GM19043 (cell line): ENCODE measurements at regions not wholly inside any gene's neighbourhood (a gene's known extent, or its start where the extent isn't known, plus 50 kb on each side); places are given as distances from the start of the nearest gene placed in this dataset.

Source experiments
- ATAC-seq: cut with Tn5 transposase; IDR thresholded peaks from one replicate; pipeline ENCODE4 v1.9.1; 2021; ENCODE audit warnings: low read depth; ENCODE audit not compliant: unreplicated experiment

DNA sequence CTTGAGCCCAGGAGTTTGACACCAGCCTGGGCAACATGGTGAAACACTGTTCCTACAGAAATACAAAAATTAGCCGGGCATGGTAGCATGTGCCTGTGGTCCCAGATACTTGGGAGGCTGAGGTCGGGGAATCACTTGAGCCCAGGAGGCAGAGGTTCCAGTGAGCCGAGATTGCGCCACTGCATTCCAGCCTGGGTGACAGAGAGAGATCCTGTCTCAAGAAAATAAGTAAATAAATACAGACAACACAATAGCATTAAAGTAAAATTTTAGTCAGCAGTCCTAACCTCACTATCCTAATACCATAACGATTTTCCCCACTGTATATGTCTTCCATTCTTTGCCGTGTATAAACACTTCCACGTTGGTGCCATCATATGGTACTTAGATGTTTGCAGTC, 83.0 kb upstream of the MBOAT2 start:
- no peak for ATAC-seq

DNA sequence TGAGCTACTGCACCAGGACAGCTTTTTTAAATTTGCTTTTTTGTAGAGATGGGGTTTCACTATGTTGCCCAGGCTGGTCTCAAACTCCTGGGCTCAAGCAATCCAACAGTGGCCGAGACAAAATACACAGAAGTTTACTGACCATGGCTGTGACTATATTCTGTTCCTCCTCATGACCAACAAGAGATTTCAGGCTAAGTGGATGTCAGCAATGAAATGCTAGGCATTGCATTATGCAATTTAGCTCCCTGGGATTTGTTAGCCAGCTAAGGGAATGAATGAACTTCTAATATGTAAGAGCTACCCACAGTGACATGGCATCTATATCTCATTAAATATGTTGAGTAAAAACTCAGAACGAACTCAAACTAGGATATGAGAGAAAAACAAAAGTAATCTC, 81.9 kb upstream of the MBOAT2 start:
- ATAC-seq, result no peak

DNA sequence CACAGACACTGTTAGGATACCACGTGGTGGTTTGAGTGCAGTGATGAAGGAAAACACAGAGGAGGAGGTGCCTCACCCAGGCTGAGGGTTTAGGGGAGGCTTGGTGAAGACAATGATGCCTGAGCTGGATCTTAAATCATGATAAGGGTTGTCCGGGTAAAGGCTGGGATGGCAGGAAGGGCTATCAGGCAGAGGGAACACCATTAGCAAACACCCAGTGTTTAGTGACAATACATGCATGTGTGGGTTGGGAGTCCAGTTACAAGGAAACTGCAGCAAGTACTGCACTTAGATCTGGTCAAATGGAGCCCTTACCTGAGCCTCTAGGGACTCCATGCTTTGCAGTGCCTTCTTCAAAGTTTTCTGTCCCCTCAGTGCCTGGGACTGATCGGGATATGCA, 79.8 kb upstream of the MBOAT2 start:
- ATAC-seq, result no peak

DNA sequence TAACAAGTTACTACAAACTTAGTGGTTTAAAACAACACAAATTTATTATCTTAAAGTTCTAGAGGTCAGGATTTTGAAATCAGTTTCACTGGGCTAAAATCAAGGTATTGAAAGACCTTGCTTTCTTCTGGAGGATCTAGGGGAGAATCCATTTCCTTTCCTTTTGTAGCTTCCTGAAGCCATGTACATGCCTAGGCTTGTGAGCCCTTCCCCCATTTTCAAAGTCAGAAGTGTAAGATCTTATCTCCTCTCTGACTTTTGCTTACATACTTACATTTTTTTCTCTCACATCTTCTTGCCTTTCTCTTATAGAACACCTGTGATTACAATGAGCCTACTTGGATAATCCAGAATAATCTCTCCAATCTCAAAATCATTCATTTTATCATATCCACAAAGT, 78.7 kb upstream of the MBOAT2 start:
- no peak for ATAC-seq

DNA sequence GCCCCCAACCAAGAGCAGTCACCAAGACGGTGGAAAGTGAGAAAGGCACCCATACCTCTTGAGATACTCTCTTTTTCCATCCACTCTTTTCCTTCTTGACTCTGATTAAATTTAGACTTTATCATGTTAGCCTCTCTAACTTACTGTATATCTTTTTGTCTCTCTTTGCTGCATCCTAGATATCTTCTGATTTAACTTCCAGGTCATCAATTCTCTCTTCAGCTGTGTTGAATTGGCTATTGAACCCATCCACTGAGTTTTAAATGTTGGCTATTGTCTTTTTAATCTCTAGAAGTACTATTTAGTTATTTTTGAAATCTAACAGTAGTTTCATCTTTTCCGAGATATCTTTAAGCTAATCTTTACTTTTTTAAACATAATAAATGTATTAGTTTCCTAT, 78.3 kb upstream of the MBOAT2 start:
- no peak for ATAC-seq

DNA sequence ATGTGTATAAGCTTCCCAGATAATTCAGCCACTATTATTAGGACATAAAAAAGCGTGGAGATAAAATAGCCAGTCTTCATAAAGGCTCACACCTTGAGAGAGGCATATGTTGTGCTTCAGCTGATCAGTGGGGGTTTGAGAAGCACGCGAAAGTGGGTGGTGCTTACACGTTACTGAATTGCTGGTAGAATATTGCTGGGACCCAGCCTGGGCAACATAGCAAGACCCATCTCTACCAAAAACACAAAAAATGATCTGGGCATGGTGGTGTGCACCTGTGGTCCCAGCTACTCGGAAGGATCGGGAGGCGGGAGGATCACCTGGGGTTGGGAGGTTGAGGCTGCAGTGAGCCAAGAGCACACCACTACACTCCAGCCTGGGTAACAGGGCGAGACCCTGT, 74.9 kb upstream of the MBOAT2 start:
- no peak for ATAC-seq

DNA sequence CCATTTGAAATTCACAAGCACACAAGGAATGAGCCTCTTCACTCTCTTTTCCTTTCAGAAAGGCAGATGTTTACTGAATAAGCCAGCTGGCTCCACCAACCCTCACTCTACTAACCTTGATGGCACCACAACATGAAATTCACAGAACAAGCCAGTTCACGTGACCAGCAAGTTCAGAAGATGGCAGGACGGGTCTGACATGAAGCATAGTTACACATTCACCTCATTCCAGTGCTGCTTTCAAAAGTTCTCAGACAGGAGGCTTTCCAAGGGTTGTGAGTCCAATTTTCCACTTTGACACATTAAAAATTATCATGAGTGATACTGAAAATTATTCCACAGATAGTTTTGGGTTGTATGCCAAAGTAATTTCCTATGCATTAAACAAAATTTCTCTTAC, 74.2 kb upstream of the MBOAT2 start:
- no peak for ATAC-seq

DNA sequence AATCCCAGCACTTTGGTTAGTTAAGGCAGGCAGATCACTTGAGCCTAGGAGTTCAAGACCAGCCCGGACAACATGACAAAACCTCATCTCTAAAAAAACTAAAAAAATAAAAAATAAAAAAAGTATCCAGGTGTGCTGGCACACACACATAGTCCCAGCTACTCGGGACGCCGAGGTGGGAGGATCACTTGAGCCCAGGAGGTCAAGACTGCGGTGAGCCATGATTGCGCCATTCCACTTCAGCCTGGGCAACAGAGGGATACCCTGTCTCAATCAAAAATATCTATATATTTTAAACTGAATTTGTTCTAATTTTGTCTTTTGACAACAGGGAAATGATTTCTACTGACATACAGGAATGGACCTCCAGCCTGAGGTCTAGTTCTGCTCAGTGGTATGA, 73.3 kb upstream of the MBOAT2 start:
- no peak for ATAC-seq

DNA sequence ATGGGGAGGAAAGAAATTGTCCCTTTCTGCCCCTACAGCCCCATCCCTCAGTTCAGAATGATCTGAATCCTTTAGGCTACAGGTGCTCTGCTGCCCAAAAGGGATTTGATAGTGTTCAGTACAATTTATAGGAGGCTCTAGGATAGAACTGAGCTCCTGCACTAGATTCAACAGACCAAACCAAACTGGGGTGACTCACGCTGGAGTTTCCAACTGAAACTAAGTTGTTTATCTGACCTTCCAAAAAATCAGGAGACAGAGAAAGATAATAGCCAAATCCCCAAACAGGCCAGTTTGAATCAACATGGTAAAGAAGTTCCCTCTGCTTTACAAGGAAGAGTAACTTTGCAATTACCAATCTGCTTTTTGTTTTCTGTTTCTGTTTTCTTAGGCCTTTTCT, 72.7 kb upstream of the MBOAT2 start:
- no peak for ATAC-seq

- no peak for ATAC-seq
Observed at GRCh38 chr2:9074930-9075329, 71.4 kb upstream of the MBOAT2 start.

DNA sequence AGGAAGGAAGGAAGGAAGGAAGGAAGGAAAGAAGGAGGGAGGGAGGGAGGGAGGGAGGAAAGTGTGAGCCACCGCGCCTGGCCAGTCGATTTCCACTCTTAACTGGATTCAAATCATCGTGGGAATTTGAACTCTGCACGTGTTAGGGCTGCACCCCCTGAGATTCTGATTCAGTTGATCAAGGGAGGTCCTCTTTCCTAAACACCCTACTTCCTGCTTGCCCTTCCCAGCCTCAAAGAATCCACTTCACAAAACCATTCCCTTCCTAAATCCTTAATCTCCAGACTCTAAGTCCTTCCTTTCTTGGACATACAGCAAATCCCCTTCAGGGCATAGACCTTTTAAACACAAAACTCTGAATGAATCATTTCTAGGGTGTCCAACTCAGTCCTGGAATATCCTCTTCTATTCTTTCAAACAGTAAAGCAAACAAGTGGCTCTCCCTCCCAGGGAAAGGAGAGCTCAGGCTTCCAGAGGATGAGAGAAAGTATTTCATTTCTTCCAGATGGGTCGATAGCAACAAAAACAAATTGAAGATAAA, 68.2 kb upstream of the MBOAT2 start:
- no peak for ATAC-seq

- ATAC-seq, result no peak
Observed at GRCh38 chr2:9071032-9071431, 67.5 kb upstream of the MBOAT2 start.

- no peak for ATAC-seq
Observed at GRCh38 chr2:9069543-9069942, 66.1 kb upstream of the MBOAT2 start.

- ATAC-seq, result no peak
Observed at GRCh38 chr2:9065901-9066300, 62.4 kb upstream of the MBOAT2 start.

GRCh38 chr2:9063023-9063606, 59.6 kb upstream of the MBOAT2 start:
- ATAC-seq, result no peak

GRCh38 chr2:9060819-9061218, 57.3 kb upstream of the MBOAT2 start:
- no peak for ATAC-seq

DNA sequence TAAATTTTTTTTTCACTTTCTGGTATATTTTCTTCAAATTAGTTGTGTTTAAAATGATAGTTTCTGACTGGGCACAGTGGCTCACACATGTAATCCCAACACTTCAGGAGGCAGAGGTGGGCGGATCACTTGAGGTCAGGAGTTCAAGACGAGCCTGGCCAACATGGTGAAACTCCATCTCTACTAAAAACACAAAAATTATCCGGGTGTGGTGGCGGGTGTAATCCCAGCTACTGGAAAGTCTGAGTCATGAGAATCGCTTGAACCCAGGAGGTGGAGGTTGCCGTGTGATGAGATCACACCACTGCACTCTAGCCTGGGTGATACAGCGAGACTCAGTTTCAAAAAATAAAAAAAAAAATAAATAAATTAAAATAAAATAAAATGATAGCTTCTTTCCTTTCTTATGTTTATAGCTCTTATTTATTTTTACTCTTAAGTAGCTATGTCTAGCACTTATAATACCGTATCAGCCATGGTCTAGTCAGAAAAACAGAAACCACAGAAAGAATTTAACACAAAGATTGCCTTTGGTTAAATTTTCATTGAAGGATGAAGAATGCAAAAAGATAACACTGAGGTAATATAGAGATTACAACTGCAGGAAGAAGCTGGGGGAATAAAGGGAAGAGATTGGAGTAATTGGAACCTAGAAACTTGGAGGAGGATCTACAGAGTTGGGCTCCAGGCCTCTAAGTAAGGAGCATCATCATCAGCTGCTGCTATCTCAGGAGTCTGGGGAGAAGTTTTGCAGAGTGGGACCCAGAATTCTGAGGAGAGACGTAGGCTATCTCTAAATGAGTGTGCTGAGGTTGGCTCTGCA, 54.7 kb upstream of the MBOAT2 start:
- no peak for ATAC-seq

DNA sequence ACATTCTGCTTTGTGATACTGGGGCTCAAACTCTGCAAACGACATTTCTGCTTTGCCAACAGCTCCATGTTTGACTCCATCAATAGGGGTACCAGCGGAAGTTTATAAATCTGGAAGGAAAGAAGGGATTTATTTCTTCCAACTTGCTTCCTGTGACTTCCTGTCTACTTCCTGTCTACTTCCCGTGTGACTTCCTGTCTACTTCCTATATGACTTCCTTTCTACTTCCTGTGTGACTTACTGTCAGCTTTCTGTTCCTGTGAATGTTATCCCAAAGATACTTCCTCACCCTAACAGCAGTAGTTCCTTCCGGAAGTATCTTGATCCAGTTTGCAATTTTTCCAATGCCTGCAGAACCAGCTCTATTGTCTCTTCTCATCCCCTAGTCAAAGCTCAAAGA, 52.0 kb upstream of the MBOAT2 start:
- ATAC-seq, result no peak

- ATAC-seq, result no peak
Observed at GRCh38 chr2:9053534-9053931, 50.0 kb upstream of the MBOAT2 start.
